ENCODE measurements at regions not wholly inside any gene's neighbourhood (a gene's known extent, or its start where the extent isn't known, plus 50 kb on each side); places are given as distances from the start of the nearest gene placed in this dataset.

GRCh38 chr10:30555465-30555864, 74.1 kb downstream of the LYZL2 start:
- no peak for TF ChIP-seq CTCF (IDR thresholded peaks at IDR 0.05; ENCODE audit: low read depth, low read length)
- no peak for TF ChIP-seq EZH2phosphoT487 (IDR thresholded peaks at IDR 0.05; ENCODE audit: low read depth)

Measured in OCI-LY3 (cell line).